K562 (cell line): ENCODE measurements at regions not wholly inside any gene's neighbourhood (a gene's known extent, or its start where the extent isn't known, plus 50 kb on each side); places are given as distances from the start of the nearest gene placed in this dataset.

Experiments
- CBX5 ChIP-seq: IDR thresholded peaks from 2 replicates; pipeline ENCODE4 v1.6.1; 2014; ENCODE audit warnings: low read depth, borderline replicate concordance
- FOXO4 ChIP-seq: fragments of 450-650 bp; formaldehyde crosslinking; IDR thresholded peaks from 2 replicates; pipeline ENCODE4 v1.4.0; 2020; ENCODE audit warnings: mild to moderate bottlenecking, moderate library complexity
- PHF21A ChIP-seq: fragments of 450-650 bp; IDR thresholded peaks from 2 replicates; pipeline ENCODE4 v1.6.1; 2017; ENCODE audit warnings: low read depth, borderline replicate concordance
- RBM39 ChIP-seq: fragments of 200-400 bp; formaldehyde crosslinking; optimal IDR thresholded peaks from 2 replicates; pipeline ENCODE3; 2018; ENCODE audit warnings: low read depth, low read length
- ZBTB11 ChIP-seq, 3 experiments: fragments of 200-800 bp in 1 of 3; fragments of 250-450 bp in 1 of 3; fragments of 450-650 bp in 1 of 3; sonication (Bioruptor Pico) in 1 of 3; sonication (Bioruptor generic) in 1 of 3; formaldehyde crosslinking in 1 of 3; IDR thresholded peaks; 2 replicates each; pipeline versions ENCODE4 v1.6.1 to v1.8.0; 2016 to 2022; ENCODE audit warnings: mild to moderate bottlenecking in 2 of 3, missing genetic modification characterization in 2 of 3, missing compliant biosample characterization in 1 of 3, moderate library complexity in 1 of 3
- ZC3H8 ChIP-seq: fragments of 450-650 bp; IDR thresholded peaks from 2 replicates; pipeline ENCODE4 v1.6.1; 2017
- ZNF764 ChIP-seq: fragments of 250-450 bp; sonication (Bioruptor Pico); IDR thresholded peaks from 2 replicates; pipeline ENCODE4 v1.4.0; 2020; ENCODE audit warnings: low read depth, mild to moderate bottlenecking, moderate library complexity

GRCh38 chr6:924661-925060 is 231.7 kb upstream of the EXOC2 start (continued):
- TF ChIP-seq FOXO4 (CRISPR knock-in tag), result no peak
- TF ChIP-seq PHF21A, result no peak
- TF ChIP-seq CBX5, result no peak
- TF ChIP-seq ZC3H8, result no peak
- TF ChIP-seq ZBTB11 (CRISPR knock-in tag; IDR thresholded peaks at IDR 0.05), result no peak
- no peak for TF ChIP-seq ZNF764 (CRISPR knock-in tag)
- TF ChIP-seq RBM39, result no peak
- TF ChIP-seq, all 486 proteins: peak for 0
